HTERT RPE-1 (cell line): ENCODE measurements at regions not wholly inside any gene's neighbourhood (a gene's known extent, or its start where the extent isn't known, plus 50 kb on each side); places are given as distances from the start of the nearest gene placed in this dataset.

Experiments
- in situ Hi-C: fragments of 300-500 bp; cut with MboI; formaldehyde crosslinking; loops from 4 replicates; pipeline ENCODE4 v1.14.3; 2020; ENCODE audit warnings: low sequenced_read_pairs

DNA sequence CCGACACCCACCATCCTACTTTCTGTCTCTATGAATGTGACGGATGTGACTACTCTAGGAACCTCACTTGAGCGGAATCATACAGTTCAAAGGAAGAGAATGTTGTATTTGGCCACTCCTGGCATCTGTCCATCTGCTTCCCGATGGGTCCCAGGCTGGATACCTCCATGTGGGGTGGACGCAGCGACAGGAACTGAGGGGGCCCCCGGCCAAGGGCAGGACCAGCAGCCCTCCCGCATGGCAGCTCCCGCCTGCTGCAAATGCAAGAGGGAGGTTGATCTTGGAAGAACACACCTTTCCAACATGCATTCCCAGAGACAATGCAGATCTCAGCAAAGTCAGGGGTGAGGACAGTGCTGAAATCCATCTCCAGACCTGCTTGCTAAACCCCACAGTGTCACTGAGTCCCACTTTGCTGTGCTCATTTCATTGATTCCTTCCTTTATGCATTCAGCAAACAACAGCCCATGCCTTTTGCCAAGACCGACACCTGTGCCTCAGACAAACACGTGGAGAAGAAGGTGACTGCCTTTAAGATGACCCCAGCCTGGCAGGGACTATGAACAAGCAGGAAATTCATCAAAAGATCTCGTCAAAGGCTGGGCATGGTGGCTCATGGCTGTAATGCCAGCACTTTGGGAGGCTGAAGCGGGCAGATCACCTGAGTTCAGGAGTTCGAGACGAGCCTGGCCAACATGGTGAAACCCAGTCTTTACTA, 246.2 kb downstream of the CTTN start:
- in situ Hi-C loops: no loop called here

DNA sequence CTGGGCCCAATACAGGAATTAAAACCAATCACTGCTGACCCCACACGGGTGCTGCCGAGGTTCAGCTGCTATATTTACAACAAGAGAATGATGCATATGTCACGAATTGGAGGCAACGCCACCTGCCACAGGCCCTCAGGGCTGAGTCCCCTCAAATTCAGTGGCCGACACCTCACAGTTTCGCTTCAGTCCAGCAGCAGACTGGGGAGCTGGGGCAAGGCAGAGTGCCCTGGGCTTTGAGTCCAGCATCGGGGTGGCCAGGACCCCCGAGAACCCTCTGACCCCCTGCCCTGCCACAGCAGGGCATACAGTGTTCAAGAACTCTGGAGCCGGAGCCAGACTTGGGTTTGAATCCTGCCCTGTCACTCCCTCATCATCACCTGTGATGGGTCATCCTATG, 247.2 kb downstream of the CTTN start:
- in situ Hi-C loops: no loop called here

DNA sequence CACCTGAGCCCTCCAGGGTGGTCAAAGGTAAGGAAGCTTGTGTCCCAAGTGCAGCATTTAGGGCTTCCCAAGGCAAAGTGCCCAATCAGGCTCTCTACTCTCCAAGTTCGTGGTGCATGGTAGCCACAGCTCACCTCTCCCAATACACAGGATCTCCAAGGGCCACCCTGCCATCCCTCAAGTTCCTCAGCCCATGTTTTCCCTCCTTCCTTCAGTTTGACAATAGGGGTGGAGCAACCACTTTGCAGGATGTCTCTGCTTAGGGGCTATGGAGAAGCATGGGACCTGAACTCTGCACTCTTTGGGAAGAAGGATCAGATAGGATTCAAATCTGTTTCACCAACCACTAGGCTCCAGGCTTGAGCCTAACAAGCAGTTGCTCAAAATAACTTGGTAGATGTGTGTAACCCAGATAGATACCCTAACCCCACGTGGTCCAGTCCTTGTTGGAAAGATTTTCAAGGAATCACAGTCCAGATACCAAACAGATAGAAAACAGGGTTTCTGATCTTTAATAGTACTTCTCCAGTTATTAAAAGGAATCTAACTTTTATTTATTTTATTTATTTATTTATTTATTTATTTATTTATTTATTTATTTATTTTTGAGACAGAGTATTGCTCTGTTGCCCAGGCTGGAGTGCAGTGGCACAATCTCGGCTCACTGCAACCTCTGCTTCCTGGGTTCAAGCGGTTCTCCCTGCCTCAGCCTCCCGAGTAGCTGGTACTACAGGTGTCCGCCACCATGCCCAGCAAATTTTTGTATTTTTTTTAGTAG, 248.1 kb downstream of the CTTN start:
- in situ Hi-C loops: no loop called here

DNA sequence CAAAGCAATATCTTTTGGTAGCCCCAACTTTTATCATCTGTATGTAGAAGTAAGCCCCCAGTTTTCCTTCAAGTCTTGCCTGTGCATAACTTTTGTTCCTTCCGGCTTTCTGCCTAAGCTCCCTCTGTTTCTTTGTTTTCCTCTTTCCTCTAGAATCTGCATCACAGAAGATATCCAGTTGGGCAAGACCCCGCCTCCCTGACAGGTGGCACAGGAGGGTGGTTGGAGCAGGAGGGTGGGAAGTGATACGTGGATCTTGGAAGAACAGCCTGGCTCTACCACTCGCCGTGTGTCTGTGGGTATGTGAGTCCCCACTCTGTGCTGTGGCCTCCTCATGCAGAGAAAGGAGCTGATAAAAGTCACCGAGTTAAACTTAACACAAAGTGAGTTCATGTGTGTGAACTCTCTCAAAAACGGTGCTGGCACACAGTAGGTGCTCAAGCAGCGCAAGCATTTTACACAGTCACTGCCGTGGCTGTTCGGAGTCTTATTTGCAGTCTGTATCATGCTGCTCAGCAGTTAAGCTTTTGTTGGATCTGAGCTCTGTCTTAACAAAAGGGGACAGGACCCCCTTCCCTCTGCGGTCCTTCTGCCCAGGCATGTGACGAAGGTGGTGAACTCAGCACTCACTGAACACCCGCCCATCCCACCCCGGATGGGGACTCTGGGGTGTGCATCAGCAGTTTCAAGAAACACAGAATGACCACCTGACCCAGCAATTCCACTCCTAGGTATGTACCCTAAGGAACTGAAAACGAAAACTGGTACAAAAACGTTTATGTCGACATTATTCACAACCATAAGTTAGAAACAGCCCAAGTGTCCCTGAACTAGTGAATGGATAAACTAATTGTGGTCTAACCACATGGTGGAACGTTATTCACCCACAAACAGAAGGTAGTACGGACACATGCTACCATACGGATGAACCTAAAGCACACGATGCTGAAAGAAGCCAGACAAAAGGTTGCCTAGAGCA, 249.1 kb downstream of the CTTN start:
- in situ Hi-C loops: no loop called here

DNA sequence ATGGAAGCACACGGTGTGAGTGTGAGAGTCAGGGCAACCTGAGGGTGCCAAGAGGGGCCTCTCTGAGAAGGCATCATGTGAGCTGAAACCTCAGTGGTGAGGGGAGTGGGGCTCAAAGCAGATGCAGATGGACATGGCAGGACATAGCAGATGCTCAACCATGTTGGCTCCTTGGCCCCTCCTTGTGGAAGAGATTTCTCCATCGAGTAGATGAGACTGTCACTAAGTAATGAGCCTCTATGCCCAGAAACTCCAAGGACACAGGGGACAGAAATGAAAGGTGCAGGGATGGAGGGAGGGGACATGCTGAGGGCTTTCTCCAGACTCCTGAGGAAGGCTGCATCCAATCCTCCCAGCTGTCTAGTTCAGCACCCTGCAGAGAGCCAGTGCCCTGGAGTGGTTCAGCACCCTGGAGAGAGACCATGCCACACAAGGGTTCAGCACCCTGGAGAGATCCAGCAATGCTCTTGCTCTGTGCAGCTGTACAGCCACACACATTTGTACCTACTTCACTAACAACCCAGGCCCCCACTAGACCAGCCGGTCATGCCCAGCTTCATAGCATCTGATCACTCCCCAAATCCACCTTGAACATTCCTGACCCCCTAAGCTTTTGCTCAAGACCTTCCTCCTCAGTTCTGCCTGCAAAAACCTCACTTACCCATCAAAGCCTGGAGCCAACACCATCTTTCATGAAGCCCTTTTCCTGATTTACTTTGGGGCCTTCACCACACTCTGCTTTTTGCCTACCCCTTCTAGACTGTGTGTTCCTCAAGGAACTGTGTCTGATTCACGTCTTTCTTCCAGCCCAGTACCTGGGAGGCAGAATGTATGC, 252.0 kb downstream of the CTTN start:
- in situ Hi-C loops: no loop called here

DNA sequence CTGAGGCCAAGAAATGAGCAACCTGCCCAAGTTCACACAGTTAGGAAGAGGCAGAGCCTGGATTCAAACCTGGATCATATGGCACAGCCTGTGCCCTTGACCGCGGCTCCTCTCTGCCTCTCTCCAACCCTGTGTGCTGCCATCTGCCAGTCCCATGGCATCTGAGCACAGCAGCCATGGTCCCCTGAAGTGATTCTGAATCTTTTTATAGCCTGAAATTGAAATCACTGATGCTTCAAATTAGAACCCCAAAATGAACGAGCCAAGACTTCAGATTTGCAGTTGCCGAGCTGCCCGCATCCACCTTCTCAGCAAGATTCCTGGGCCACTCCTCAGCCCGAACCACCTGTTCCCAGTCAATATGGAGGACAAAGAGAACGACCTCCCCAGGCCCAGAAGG, 252.7 kb downstream of the CTTN start:
- in situ Hi-C loops: no loop called here

DNA sequence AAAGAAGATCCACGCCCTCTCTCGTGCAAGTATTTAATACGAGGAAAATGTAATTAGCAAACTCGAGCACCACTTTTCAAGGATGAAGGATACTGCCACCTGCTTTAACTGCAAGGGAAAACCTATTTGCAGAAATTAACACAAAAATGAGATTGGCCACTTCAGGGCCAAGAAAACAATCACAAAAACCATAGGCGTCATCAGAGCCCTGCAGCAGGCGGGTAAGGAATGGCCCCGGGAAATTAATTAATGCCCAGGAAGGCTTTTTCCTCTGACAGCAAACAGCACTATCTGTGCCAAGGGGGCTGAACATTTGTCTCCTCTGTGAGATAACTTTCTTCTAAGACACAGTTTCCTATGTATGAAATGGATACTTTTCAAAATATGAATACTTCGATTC, 255.7 kb downstream of the CTTN start:
- in situ Hi-C loops: no loop called here

DNA sequence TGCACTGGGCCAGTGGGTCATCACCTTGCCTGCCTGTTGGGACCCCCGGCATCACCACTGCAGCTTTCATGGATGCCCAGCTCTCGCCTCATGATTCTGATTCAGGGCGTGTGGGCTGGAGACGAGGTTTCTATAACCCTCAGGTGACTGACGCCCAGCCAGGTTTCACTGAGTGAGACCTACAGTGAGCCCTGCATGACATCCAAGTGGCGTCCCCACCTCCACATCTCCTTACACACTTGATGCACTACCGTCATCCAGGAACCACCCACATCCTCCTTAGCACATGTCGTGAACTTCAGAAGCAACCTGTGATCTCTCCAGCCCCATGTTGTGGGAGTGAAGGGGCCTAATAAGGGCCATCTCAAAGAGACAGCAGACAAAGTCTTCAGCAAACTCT, 257.5 kb downstream of the CTTN start:
- in situ Hi-C loops: no loop called here

DNA sequence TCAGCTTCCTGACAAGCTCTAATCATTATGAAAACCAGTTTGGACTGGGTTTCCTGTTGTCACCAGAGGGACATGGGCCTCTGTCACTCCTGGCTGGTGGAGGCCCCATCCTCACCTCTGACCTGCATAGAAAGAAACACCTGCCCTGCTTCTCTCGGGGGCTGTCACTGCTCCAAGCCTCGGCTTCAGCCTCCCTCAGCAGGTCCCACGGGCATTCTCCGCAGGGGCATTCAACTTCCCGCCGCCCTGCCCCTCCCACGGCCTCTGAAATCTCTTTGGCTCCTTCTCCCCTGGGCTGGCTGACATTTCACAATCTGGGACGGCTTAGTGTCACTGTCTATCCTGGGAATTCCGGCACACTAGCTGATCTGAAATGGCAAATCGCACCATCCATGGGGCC, 257.9 kb downstream of the CTTN start:
- in situ Hi-C loops: no loop called here

DNA sequence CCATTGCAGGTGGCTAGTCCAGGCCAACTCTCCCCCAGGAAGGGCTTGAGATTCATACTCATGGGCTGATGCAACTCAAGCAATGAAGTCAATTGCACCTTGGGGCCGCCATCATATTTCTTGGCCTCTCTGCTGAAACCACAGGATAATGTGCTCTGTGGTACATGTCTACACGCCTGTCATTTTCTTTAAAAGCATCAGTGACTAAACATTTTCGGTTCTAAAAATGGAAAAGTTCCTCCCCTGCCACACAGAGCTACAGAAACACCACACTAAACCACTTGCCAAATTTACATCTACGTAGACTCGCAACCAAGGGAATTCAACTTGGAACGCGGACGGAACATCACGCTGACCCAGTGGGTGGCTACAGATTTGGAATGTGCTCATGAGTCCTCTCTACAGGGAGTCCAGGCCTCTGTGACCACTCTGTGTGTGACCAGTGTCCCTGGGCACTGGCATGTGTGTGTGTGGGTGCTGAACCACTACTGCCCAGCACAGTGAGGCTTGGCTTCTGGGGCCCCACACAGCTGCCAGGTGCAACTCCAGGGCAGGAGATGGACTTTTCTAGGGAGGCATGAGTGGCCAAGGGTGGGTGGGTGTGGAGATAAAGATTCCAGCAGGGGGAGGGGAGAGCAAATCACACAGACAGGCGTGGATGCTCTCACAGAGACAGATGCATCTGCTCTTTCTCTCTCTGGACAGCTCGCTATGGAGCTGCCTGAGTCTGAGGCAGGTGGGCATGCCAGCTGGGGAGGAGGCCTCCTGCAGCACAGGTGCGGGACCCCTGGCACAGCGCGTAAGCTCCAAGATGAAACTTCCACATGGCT, 261.9 kb downstream of the CTTN start:
- in situ Hi-C loops: no loop called here

DNA sequence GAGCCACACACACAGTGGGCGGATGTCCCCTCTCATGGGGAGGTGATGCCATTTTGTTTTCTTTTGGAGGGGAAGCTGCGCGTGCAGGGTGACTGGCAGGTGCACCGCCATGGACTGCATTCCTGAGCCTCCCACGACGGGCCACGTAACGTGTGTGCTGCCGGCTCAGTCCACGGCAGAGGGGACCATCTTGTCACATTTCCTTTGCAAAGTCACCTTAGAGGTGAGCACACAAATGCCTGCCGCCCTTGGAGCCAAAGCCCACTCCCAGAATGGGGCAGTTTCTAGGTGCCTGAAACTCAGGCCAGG, 262.5 kb downstream of the CTTN start:
- in situ Hi-C loops: no loop called here

DNA sequence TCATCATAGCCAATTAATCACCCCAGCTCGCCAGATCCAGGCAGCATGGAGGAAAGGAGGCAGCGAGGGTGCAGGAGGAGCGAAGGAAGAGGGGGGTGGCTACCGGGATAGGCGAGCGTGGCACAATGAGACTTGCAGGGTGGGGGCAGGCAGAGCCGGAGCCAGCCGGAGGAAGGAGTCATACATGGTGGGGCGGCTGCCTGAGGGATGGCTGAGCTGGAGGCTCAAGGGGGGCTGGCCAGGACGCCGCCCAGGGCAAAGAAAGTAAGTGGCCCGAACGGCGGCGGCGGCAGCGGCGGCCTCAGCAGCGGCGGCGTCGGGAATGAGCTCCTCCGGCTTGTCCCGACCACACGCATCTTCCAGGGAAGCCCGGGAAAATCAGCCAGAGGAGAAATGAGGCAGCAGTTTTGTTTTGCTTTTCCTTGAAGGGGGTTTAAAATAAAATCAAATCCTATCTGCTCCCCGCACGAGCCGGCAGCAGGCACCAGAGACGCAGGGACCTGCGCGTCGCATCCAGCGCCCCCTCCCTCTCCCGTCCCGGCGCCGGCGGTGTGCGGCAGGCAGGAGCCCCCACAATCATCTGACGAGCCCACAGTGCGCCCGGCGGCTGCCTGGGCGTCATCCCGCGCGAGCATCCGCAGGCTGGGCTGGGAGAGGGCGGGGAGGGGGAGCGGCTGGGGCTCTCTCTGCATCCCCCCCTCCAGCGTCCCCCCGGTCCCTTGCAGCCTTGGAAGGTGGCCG, 263.6 kb downstream of the CTTN start:
- in situ Hi-C loops: no loop called here

DNA sequence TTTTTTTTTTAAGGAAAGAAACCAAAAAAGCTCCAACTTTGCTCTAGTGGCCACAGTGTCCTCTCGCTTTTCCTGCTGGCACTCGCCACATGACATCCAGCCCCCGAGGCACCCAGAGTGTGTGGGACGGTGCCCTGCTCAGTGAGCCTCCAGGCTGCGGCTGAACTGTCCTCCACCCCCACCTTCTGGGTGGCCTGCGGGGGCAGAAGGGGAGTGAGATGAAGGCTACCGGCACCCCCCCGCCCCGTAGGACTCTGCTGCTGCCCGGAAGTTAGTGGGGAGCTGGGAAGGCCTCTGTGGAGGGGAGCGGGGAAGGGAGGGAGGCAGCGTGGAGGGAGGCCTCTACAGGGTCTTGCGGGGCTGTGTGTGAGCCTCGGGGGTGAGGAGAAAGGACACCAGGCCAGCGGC, 264.4 kb downstream of the CTTN start:
- in situ Hi-C loops: no loop called here

DNA sequence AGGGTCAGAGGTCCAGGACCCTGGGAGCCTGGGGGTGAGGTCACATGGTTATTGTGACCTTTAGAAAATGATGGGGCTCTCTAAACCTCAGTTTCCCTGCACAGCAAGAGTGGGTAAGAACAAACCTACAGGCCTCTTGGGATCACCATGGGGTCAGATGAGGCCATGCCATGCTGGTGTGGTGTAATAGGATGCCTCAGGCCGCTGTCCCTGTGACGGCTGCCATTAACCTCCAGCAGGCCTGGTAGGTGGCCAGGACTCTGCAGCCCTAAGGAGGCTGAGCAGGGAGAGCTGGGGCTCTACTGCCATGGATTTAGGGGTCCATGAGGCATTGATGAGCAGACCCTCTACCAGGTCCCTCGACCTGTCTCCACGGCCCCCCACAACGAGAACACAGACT, 265.5 kb downstream of the CTTN start:
- in situ Hi-C loops: no loop called here

DNA sequence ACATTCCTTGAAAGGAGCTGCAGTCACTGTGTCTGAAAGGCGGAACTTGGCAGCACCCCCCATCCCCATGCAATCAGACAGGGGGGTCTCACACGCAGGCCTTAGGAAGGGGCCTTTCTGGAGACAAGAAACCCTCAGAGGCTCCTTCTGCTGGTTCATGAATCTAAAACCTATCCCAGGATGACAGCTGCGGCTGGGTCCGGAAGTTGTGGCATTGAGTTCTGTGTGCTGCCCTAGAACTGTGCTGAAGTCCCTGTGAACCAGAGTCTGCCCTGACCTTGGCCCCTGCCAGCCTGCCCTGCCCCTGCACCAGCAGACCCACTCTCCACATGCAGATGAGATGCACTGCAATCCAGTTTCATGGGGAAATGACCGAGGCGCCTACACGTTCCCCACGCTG, 268.0 kb downstream of the CTTN start:
- in situ Hi-C loops: no loop called here

DNA sequence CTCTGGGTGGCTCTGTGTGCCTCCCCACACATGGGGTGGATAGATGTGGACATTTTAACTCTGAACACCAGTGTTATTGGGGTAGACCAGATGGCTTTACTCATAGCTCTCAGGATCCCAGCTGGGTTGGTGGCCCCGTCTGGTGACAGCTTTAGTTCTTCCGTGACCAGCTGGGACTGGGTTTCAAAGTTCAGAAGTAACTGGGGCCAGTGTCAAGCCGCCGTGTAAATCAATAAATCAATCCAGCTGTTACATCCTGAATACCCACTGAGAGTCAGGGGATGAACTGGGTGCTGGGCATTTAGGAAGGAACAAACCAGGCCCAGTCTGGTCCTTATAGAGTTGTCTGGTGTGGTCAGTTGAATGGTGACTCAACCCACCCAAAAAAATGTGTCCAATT, 269.4 kb downstream of the CTTN start:
- in situ Hi-C loops: no loop called here

DNA sequence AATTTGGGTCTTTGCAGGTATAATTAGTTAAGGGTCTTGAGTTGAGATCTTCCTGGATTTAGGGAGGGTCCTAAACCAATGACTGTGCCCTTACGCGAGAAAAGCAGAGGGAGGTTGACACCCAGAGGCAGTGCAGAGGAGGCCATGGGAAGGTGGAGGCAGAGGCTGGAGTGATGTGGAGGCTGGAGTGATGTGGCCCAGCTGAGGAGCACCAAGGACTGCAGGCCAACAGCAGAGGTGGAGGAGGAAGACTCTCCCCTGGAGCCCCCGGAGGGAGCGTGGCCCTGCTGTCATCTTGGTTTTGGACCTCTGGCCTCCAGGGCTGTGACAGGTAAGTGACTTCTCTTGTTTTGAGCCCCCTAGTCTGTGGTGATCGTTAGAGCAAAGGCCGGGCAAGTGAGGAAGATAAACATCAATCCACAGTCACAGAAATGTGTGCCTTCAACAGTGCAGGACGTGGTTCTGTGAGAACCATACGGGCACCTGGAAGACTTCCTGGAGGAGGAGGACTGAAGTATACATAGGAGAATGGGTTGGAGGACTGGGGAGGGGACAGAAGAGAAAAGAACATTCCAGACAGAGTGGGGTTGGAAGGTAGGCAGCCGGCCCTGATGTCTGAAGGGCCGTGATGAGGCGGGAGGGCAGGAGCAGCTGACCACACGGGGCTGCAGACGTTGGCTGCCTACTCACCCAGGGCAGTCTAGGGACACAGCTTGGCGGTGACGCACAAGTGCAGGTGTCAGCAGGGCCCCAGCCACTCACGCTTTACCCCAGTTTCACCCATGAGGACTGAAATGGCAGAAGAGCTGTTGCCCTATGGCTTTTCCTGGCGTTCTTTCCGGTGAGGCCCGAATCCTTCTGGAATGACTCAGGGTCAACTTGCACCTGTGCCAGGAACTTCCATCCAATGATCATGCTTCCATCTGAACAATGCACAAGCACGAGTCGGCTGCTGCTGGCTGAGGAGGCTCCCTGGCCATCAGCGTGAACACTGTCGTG, 270.2 kb downstream of the CTTN start:
- in situ Hi-C loops: no loop called here

DNA sequence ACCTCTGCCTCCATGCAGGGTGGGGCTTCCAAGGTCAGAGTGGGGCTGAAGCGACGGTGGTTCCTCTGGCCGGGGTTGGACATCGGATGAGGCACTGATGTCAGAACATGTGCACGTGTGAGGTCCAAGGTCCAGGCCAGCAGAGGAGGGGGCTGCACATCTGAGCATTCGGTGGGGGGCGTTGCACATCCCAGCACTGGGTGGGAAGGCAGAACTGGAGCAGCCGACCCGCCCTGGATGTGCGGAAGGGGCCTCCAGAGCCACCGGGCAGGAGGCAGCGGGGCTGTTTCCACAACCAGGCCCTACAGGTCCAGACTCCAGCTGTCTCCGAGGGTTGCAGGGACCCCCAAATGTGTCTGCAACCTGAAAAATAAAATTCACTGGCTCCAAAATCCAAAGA, 271.0 kb downstream of the CTTN start:
- in situ Hi-C loops: no loop called here
